ENCODE measurements at regions not wholly inside any gene's neighbourhood (a gene's known extent, or its start where the extent isn't known, plus 50 kb on each side); places are given as distances from the start of the nearest gene placed in this dataset.

- H3K4me1 ChIP-seq (ENCODE audit: control insufficient read depth, low read depth, low read length): no peaks in the 10 kb centered on the region
- H3K9me3 ChIP-seq (ENCODE audit: control insufficient read depth, low read depth, low read length): no peaks in the 10 kb centered on the region
- H3K36me3 ChIP-seq (ENCODE audit: control insufficient read depth, low read depth, low read length): no peaks in the 10 kb centered on the region
- no peak overlapping the region for H3K27ac ChIP-seq (ENCODE audit: low read length)
- no peaks in the 10 kb centered on the region for H3K27me3 ChIP-seq (ENCODE audit: control insufficient read depth, insufficient read depth, low read length)
- H3K4me3 ChIP-seq (ENCODE audit: low read length): no peak overlapping the region
- H3K9ac ChIP-seq (ENCODE audit: low read length): no peak overlapping the region
Measured at GRCh38 chr17:71208111-71208704, 912.6 kb upstream of the SOX9 start.

- no peaks in the 10 kb centered on the region for H3K9me3 ChIP-seq (ENCODE audit: control insufficient read depth, low read depth, low read length)
- no peak overlapping the region for H3K9ac ChIP-seq (ENCODE audit: low read length)
Measured at GRCh38 chr17:71213936-71214335, 906.9 kb upstream of the SOX9 start.

GRCh38 chr17:71217769-71218168 is 903.1 kb upstream of the SOX9 start:
- H3K4me3 ChIP-seq (ENCODE audit: low read length): no peak overlapping the region
- H3K4me1 ChIP-seq (ENCODE audit: control insufficient read depth, low read depth, low read length): no peaks in the 10 kb centered on the region
- no peaks in the 10 kb centered on the region for H3K36me3 ChIP-seq (ENCODE audit: control insufficient read depth, low read depth, low read length)
- no peak overlapping the region for H3K27ac ChIP-seq (ENCODE audit: low read length)
- no peaks in the 10 kb centered on the region for H3K9me3 ChIP-seq (ENCODE audit: control insufficient read depth, low read depth, low read length)
- H3K9ac ChIP-seq (ENCODE audit: low read length): no peak overlapping the region
- no peaks in the 10 kb centered on the region for H3K27me3 ChIP-seq (ENCODE audit: control insufficient read depth, insufficient read depth, low read length)

More at GRCh38 chr17:71213936-71214335, 906.9 kb upstream of the SOX9 start:
- H3K27me3 ChIP-seq (ENCODE audit: control insufficient read depth, insufficient read depth, low read length): no peaks in the 10 kb centered on the region
- H3K27ac ChIP-seq (ENCODE audit: low read length): no peak overlapping the region
- H3K4me3 ChIP-seq (ENCODE audit: low read length): no peak overlapping the region
- no peaks in the 10 kb centered on the region for H3K36me3 ChIP-seq (ENCODE audit: control insufficient read depth, low read depth, low read length)
- no peaks in the 10 kb centered on the region for H3K4me1 ChIP-seq (ENCODE audit: control insufficient read depth, low read depth, low read length)

- H3K36me3 ChIP-seq (ENCODE audit: control insufficient read depth, low read depth, low read length): no peaks in the 10 kb centered on the region
- no peak overlapping the region for H3K9ac ChIP-seq (ENCODE audit: low read length)
- H3K27me3 ChIP-seq (ENCODE audit: control insufficient read depth, insufficient read depth, low read length): no peaks in the 10 kb centered on the region
- H3K4me1 ChIP-seq (ENCODE audit: control insufficient read depth, low read depth, low read length): no peaks in the 10 kb centered on the region
- no peak overlapping the region for H3K4me3 ChIP-seq (ENCODE audit: low read length)
- H3K27ac ChIP-seq (ENCODE audit: low read length): no peak overlapping the region
- H3K9me3 ChIP-seq (ENCODE audit: control insufficient read depth, low read depth, low read length): no peaks in the 10 kb centered on the region
Measured at GRCh38 chr17:71224824-71225575, 895.8 kb upstream of the SOX9 start.

- Histone ChIP-seq H3K9me3 (ENCODE audit: control insufficient read depth, low read depth, low read length) (no peaks in the 10 kb centered on the region), H3K36me3 (ENCODE audit: control insufficient read depth, low read depth, low read length) (no peaks in the 10 kb centered on the region), H3K27me3 (ENCODE audit: control insufficient read depth, insufficient read depth, low read length) (no peaks in the 10 kb centered on the region)
Measured at GRCh38 chr17:71227841-71228240, 893.0 kb upstream of the SOX9 start.

GRCh38 chr17:71229070-71229469 is 891.8 kb upstream of the SOX9 start:
- Histone ChIP-seq H3K9me3 (ENCODE audit: control insufficient read depth, low read depth, low read length) (no peaks in the 10 kb centered on the region), H3K36me3 (ENCODE audit: control insufficient read depth, low read depth, low read length) (no peaks in the 10 kb centered on the region), H3K27ac (ENCODE audit: low read length) (no peak overlapping the region), H3K9ac (ENCODE audit: low read length) (no peak overlapping the region), H3K27me3 (ENCODE audit: control insufficient read depth, insufficient read depth, low read length) (no peaks in the 10 kb centered on the region), H3K4me1 (ENCODE audit: control insufficient read depth, low read depth, low read length) (no peaks in the 10 kb centered on the region), H3K4me3 (ENCODE audit: low read length) (no peak overlapping the region)

More at GRCh38 chr17:71227841-71228240, 893.0 kb upstream of the SOX9 start:
- H3K27ac ChIP-seq (ENCODE audit: low read length): no peak overlapping the region
- H3K4me3 ChIP-seq (ENCODE audit: low read length): no peak overlapping the region
- no peaks in the 10 kb centered on the region for H3K4me1 ChIP-seq (ENCODE audit: control insufficient read depth, low read depth, low read length)
- no peak overlapping the region for H3K9ac ChIP-seq (ENCODE audit: low read length)

- no peaks in the 10 kb centered on the region for H3K27me3 ChIP-seq (ENCODE audit: control insufficient read depth, insufficient read depth, low read length)
- no peaks in the 10 kb centered on the region for H3K9me3 ChIP-seq (ENCODE audit: control insufficient read depth, low read depth, low read length)
- H3K27ac ChIP-seq (ENCODE audit: low read length): no peak overlapping the region
- no peak overlapping the region for H3K4me3 ChIP-seq (ENCODE audit: low read length)
- no peak overlapping the region for H3K9ac ChIP-seq (ENCODE audit: low read length)
- H3K4me1 ChIP-seq (ENCODE audit: control insufficient read depth, low read depth, low read length): no peaks in the 10 kb centered on the region
- no peaks in the 10 kb centered on the region for H3K36me3 ChIP-seq (ENCODE audit: control insufficient read depth, low read depth, low read length)
Measured at GRCh38 chr17:71232801-71233559, 887.8 kb upstream of the SOX9 start.

- H3K27me3 ChIP-seq (ENCODE audit: control insufficient read depth, insufficient read depth, low read length): no peaks in the 10 kb centered on the region
- H3K9me3 ChIP-seq (ENCODE audit: control insufficient read depth, low read depth, low read length): no peaks in the 10 kb centered on the region
- H3K4me1 ChIP-seq (ENCODE audit: control insufficient read depth, low read depth, low read length): no peaks in the 10 kb centered on the region
- H3K36me3 ChIP-seq (ENCODE audit: control insufficient read depth, low read depth, low read length): no peaks in the 10 kb centered on the region
- no peak overlapping the region for H3K27ac ChIP-seq (ENCODE audit: low read length)
- H3K9ac ChIP-seq (ENCODE audit: low read length): no peak overlapping the region
- no peak overlapping the region for H3K4me3 ChIP-seq (ENCODE audit: low read length)
Measured at GRCh38 chr17:71234349-71234748, 886.5 kb upstream of the SOX9 start.

- no peaks in the 10 kb centered on the region for H3K36me3 ChIP-seq (ENCODE audit: control insufficient read depth, low read depth, low read length)
- no peak overlapping the region for H3K27ac ChIP-seq (ENCODE audit: low read length)
- H3K27me3 ChIP-seq (ENCODE audit: control insufficient read depth, insufficient read depth, low read length): no peaks in the 10 kb centered on the region
- no peak overlapping the region for H3K9ac ChIP-seq (ENCODE audit: low read length)
- no peak overlapping the region for H3K4me3 ChIP-seq (ENCODE audit: low read length)
- H3K9me3 ChIP-seq (ENCODE audit: control insufficient read depth, low read depth, low read length): no peaks in the 10 kb centered on the region
- H3K4me1 ChIP-seq (ENCODE audit: control insufficient read depth, low read depth, low read length): no peaks in the 10 kb centered on the region
Measured at GRCh38 chr17:71237903-71238538, 882.8 kb upstream of the SOX9 start.

- no peaks in the 10 kb centered on the region for H3K4me1 ChIP-seq (ENCODE audit: control insufficient read depth, low read depth, low read length)
- no peaks in the 10 kb centered on the region for H3K27me3 ChIP-seq (ENCODE audit: control insufficient read depth, insufficient read depth, low read length)
- H3K9me3 ChIP-seq (ENCODE audit: control insufficient read depth, low read depth, low read length): no peaks in the 10 kb centered on the region
- H3K36me3 ChIP-seq (ENCODE audit: control insufficient read depth, low read depth, low read length): no peaks in the 10 kb centered on the region
- no peak overlapping the region for H3K27ac ChIP-seq (ENCODE audit: low read length)
- H3K9ac ChIP-seq (ENCODE audit: low read length): no peak overlapping the region
- H3K4me3 ChIP-seq (ENCODE audit: low read length): no peak overlapping the region
Measured at GRCh38 chr17:71247441-71248015, 873.3 kb upstream of the SOX9 start.

- Histone ChIP-seq H3K4me3 (ENCODE audit: low read length) (no peak overlapping the region), H3K36me3 (ENCODE audit: control insufficient read depth, low read depth, low read length) (no peaks in the 10 kb centered on the region), H3K4me1 (ENCODE audit: control insufficient read depth, low read depth, low read length) (no peaks in the 10 kb centered on the region), H3K27ac (ENCODE audit: low read length) (no peak overlapping the region), H3K9me3 (ENCODE audit: control insufficient read depth, low read depth, low read length) (no peaks in the 10 kb centered on the region), H3K27me3 (ENCODE audit: control insufficient read depth, insufficient read depth, low read length) (no peaks in the 10 kb centered on the region), H3K9ac (ENCODE audit: low read length) (no peak overlapping the region)
Measured at GRCh38 chr17:71251276-71251675, 869.5 kb upstream of the SOX9 start.

Measured in iPS-18a (cell line).